Ovary (tissue), 7 donors: ENCODE measurements at regions not wholly inside any gene's neighbourhood (a gene's known extent, or its start where the extent isn't known, plus 50 kb on each side); places are given as distances from the start of the nearest gene placed in this dataset.
A peak's percentile ranks its signal among the peaks of the same experiment; 100 is the strongest.
"Not testable (repeated sequence)": the region's sequence is repeated elsewhere in the genome, so short reads cannot be mapped to it uniquely, and the experiment has no call there.

Source experiments
- DNase-seq, 5 donors: peaks; one replicate each; pipeline ENCODE4 v3.0.0-alpha.2; 2019 to 2020
- H3K27ac ChIP-seq, 2 donors: fragments of 200-600 bp; one replicate each; pipeline versions ENCODE4 v1.5.1 to v1.8.0; 2019 to 2022
- H3K27me3 ChIP-seq: fragments of 200-600 bp; one replicate; pipeline ENCODE4 v1.8.0; 2022
- H3K36me3 ChIP-seq: fragments of 200-600 bp; sonication (generic); one replicate; pipeline ENCODE4 v1.5.1; 2019
- H3K4me1 ChIP-seq: one replicate; pipeline ENCODE4 v1.8.1; 2013; ENCODE audit warnings: mild to moderate bottlenecking, moderate library complexity; ENCODE audit not compliant: insufficient read depth
- H3K4me3 ChIP-seq: fragments of 200-600 bp; sonication (generic); one replicate; pipeline ENCODE4 v1.5.1; 2017
- H3K9me3 ChIP-seq, 2 donors: fragments of 200-600 bp in 1 of 2; sonication (generic) in 1 of 2; one replicate each; pipeline versions ENCODE4 v1.5.1 to v1.8.1; 2013 to 2019; ENCODE audit warnings: mild to moderate bottlenecking in 1 of 2, moderate library complexity in 1 of 2
- EP300 ChIP-seq: sonication (generic); formaldehyde crosslinking; IDR thresholded peaks from one replicate; pipeline ENCODE4 v1.6.1; 2017; ENCODE audit warnings: antibody characterized with exemption
- POLR2A ChIP-seq: fragments of 450-650 bp; IDR thresholded peaks from one replicate; pipeline ENCODE4 v1.6.1; 2017; ENCODE audit warnings: antibody characterized with exemption, mild to moderate bottlenecking, moderate library complexity
- WGBS, 3 donors: extraction: QIAGEN DNeasy Blood & Tissue Kit in 1 of 3; methylation state at CpG; one replicate each; pipeline versions ENCODE4 v1.1.5 to v1.1.7; 2013 to 2017; 5-methylcytosine and 5-hydroxymethylcytosine counted together
- intact Hi-C, 4 donors: fragments of 100-400 bp; cut with DNase I; formaldehyde crosslinking; loops; one replicate each; pipeline versions ENCODE4 v1.11.0 to v1.15.1; 2022 to 2023
- TF ChIP-seq, protein P1 (sequence below), 3 donors: fragments of 450-650 bp in 2 of 3; fragments of 200-600 bp in 1 of 3; IDR thresholded peaks; one replicate each; pipeline versions ENCODE4 v1.5.1 to v1.8.0; 2016 to 2022; ENCODE audit warnings: antibody characterized with exemption in 3 of 3, mild to moderate bottlenecking in 1 of 3
- donor health status: DM: no; HTN: no; CAD: no; lungs with moderate emphysema.
- donor health status: DM: no; HTN: no; CAD: no.
- donor health status: Bipolar disorder and iron deficiency.
- donor health status: DM: no; HTN: no; CAD: no.
- donor health status: DM: yes; HTN: yes; CAD: no.

DNA sequence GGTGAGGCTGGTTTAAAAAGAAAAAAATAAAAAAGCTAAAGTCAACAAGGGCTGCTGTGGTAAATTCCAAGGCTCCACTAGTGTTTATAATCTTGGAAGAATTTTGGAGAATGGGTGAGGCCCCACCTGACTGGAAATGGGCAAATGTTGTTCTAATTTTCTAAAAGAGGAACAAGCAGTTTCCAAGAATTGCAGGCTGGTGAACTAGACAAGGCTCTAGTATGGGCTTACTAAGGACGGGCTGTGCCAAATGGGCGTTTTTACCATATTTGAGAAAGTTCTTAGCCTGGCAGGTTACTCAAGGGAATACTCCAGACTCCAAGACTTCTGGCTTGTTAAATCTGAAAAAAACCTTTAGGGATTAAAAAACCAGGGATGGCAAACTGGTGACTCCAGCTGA lies 67.0 kb upstream of the ABHD2 start:
- Histone ChIP-seq H3K36me3 (no peaks in the 10 kb centered on the region), H3K4me1 (peaks cover 7% of the 10 kb centered on the region), H3K4me3 (no peak overlapping the region), H3K27me3 (no peaks in the 10 kb centered on the region), H3K9me3 (no peaks in the 10 kb centered on the region), H3K27ac (no peak overlapping the region)
- 36 to 58% (median 36%) methylated on average over 2 of the region's 2 CpGs for WGBS, 3 donors
- TF ChIP-seq, protein P1, sequence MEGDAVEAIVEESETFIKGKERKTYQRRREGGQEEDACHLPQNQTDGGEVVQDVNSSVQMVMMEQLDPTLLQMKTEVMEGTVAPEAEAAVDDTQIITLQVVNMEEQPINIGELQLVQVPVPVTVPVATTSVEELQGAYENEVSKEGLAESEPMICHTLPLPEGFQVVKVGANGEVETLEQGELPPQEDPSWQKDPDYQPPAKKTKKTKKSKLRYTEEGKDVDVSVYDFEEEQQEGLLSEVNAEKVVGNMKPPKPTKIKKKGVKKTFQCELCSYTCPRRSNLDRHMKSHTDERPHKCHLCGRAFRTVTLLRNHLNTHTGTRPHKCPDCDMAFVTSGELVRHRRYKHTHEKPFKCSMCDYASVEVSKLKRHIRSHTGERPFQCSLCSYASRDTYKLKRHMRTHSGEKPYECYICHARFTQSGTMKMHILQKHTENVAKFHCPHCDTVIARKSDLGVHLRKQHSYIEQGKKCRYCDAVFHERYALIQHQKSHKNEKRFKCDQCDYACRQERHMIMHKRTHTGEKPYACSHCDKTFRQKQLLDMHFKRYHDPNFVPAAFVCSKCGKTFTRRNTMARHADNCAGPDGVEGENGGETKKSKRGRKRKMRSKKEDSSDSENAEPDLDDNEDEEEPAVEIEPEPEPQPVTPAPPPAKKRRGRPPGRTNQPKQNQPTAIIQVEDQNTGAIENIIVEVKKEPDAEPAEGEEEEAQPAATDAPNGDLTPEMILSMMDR (IDR thresholded peaks at IDR 0.05) = no peak
- TF ChIP-seq POLR2A = no peak
- TF ChIP-seq EP300 = peak; percentile 68
- peak in 1 of 5 donors; percentile 28 for DNase-seq
- intact Hi-C loops = no loop called here

- H3K4me1 ChIP-seq, H3K36me3 ChIP-seq, H3K27ac ChIP-seq, DNase-seq, H3K27me3 ChIP-seq, intact Hi-C loops, H3K9me3 ChIP-seq, H3K4me3 ChIP-seq: not testable (repeated sequence)
- WGBS, 3 donors = 74 to 81% (median 75%) methylated on average over 8 of the region's 8 CpGs
Observed at GRCh38 chr15:89021886-89022285, 66.4 kb upstream of the ABHD2 start.

GRCh38 chr15:89023311-89023961 lies 64.8 kb upstream of the ABHD2 start:
- DNase-seq = no peak
- intact Hi-C loops = no loop called here
- no peaks in the 10 kb centered on the region for H3K4me1 ChIP-seq
- no peaks in the 10 kb centered on the region for H3K9me3 ChIP-seq
- 68 to 77% (median 77%) methylated on average over 8 of the region's 8 CpGs for whole genome bisulfite sequencing, 3 donors
- H3K36me3 ChIP-seq = no peaks in the 10 kb centered on the region
- H3K27ac ChIP-seq = no peak overlapping the region
- no peak overlapping the region for H3K4me3 ChIP-seq
- H3K27me3 ChIP-seq = no peaks in the 10 kb centered on the region
- TF ChIP-seq EP300 (no peak), POLR2A (no peak)
- TF ChIP-seq, protein P1 (IDR thresholded peaks at IDR 0.05) = no peak

- H3K4me3 ChIP-seq = no peak overlapping the region
- no peak overlapping the region for H3K27ac ChIP-seq
- no peaks in the 10 kb centered on the region for H3K27me3 ChIP-seq
- intact Hi-C loops = no loop called here
- no peaks in the 10 kb centered on the region for H3K4me1 ChIP-seq
- H3K36me3 ChIP-seq = no peaks in the 10 kb centered on the region
- no peaks in the 10 kb centered on the region for H3K9me3 ChIP-seq
- 83 to 85% (median 83%) methylated on average over 2 of the region's 2 CpGs for WGBS, 3 donors
- TF ChIP-seq, protein P1 (IDR thresholded peaks at IDR 0.05) = no peak
- TF ChIP-seq POLR2A (no peak), EP300 (no peak)
- DNase-seq = no peak
Observed at GRCh38 chr15:89024418-89024817, 63.8 kb upstream of the ABHD2 start.

DNA sequence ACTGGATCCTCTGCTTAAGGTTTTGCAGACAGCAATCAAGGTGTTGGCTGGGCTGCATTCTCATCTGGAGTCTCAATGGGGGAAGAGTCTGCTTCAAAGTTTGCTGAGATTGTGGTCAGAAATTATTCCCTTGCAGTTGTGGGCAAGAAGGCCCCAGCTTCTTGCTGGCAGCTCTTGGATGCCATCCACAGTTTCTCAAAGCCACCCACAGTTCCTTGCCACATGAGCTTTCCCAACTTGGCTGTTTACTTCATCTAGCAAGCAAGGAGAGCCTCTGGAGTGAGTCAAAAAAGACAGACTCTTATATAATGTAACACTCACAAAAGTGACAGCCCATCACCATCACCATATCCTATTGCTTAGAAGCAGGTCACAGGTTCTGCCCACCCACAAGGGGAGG lies 62.1 kb upstream of the ABHD2 start:
- H3K4me1 ChIP-seq = no peaks in the 10 kb centered on the region
- H3K9me3 ChIP-seq = no peaks in the 10 kb centered on the region
- H3K27ac ChIP-seq = no peak overlapping the region
- H3K27me3 ChIP-seq = no peaks in the 10 kb centered on the region
- H3K36me3 ChIP-seq = no peaks in the 10 kb centered on the region
- intact Hi-C loops = no loop called here
- TF ChIP-seq POLR2A = no peak
- TF ChIP-seq, protein P1 (IDR thresholded peaks at IDR 0.05) = no peak
- TF ChIP-seq EP300 = no peak
- DNase-seq = no peak
- H3K4me3 ChIP-seq = no peak overlapping the region
